Endothelial cell of umbilical vein (primary cell): ENCODE measurements at regions not wholly inside any gene's neighbourhood (a gene's known extent, or its start where the extent isn't known, plus 50 kb on each side); places are given as distances from the start of the nearest gene placed in this dataset.
"Not testable (repeated sequence)": the region's sequence is repeated elsewhere in the genome, so short reads cannot be mapped to it uniquely, and the experiment has no call there.

ENCODE experiments used
- CTCF ChIP-seq, 2 donors: IDR thresholded peaks; 1 replicate in 1 of 2; 2 replicates in 1 of 2; pipeline ENCODE4 v1.5.1; 2011; ENCODE audit warnings: low read length in 2 of 2, mild to moderate bottlenecking in 2 of 2, moderate library complexity in 2 of 2, control low read depth in 1 of 2, inconsistent platforms in 1 of 2, low read depth in 1 of 2; ENCODE audit not compliant: insufficient read depth in 1 of 2; ENCODE audit errors: extremely low read depth in 1 of 2
- EZH2 ChIP-seq: IDR thresholded peaks from 2 replicates; pipeline ENCODE4 v1.6.1; 2012; ENCODE audit warnings: borderline replicate concordance, low read depth, mild to moderate bottlenecking, moderate library complexity, low read length, inconsistent platforms; ENCODE audit not compliant: severe bottlenecking
- JUN ChIP-seq: IDR thresholded peaks from 2 replicates; pipeline ENCODE4 v1.6.1; 2011; ENCODE audit warnings: borderline replicate concordance, low read depth; ENCODE audit not compliant: insufficient read length, insufficient read depth
- MAX ChIP-seq: IDR thresholded peaks from 2 replicates; pipeline ENCODE4 v1.6.1; 2011; ENCODE audit not compliant: insufficient read depth, insufficient read length
- MYC ChIP-seq: IDR thresholded peaks from one replicate; pipeline ENCODE4 v1.6.1; 2011; ENCODE audit warnings: mild to moderate bottlenecking, low read depth, low read length
- POLR2A ChIP-seq: IDR thresholded peaks from 2 replicates; pipeline ENCODE4 v1.6.1; 2012; ENCODE audit warnings: low read depth, mild to moderate bottlenecking, control low read depth, low read length
- POLR2AphosphoS5 ChIP-seq: IDR thresholded peaks from 2 replicates; pipeline ENCODE4 v1.6.1; 2012; ENCODE audit warnings: low read depth, mild to moderate bottlenecking, control low read depth, low read length, moderate library complexity; ENCODE audit not compliant: insufficient read depth

DNA sequence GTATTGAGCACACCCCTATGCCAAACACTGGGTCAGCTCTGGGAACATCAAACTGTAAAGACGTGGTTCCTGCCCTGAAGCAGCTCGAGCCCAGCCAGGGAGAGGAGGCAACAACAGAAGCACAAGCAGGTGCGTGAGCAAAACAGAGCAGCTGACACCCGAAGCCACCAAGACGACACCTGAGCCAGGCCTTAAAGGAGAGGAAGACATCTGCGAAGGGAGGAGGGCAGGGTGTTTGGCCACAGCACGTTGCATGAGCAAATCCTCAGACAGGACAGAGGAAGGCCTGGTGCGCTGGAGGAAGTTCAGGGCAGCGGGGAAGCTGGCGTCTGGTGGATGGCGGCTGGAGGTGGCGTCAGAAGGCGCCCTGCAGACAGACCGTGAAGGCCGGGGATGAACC, 172.0 kb downstream of the KLRB1 start:
- TF ChIP-seq POLR2A; CTCF (IDR thresholded peaks at IDR 0.05; ENCODE audit: extremely low read depth in 1 of 2, insufficient read depth in 1 of 2, low read depth in 1 of 2, low read length in 2 of 2); EZH2; JUN; POLR2AphosphoS5; MAX; MYC: not testable (repeated sequence)
